Peyer's patch (tissue), 4 donors: ENCODE measurements at regions not wholly inside any gene's neighbourhood (a gene's known extent, or its start where the extent isn't known, plus 50 kb on each side); places are given as distances from the start of the nearest gene placed in this dataset.
"Not testable (repeated sequence)": the region's sequence is repeated elsewhere in the genome, so short reads cannot be mapped to it uniquely, and the experiment has no call there.

Experiments
- CTCF ChIP-seq, 6 experiments: fragments of 450-650 bp in 4 of 6; fragments of 200-600 bp in 2 of 6; sonication (generic) in 1 of 6; IDR thresholded peaks; one replicate each; pipeline ENCODE4 v1.5.1; 2017 to 2019; ENCODE audit warnings: antibody characterized with exemption in 6 of 6, mild to moderate bottlenecking in 3 of 6, moderate library complexity in 1 of 6
- POLR2A ChIP-seq, 2 donors: fragments of 450-650 bp; IDR thresholded peaks; one replicate each; pipeline ENCODE4 v1.5.1; 2017; ENCODE audit warnings: antibody characterized with exemption in 2 of 2, mild to moderate bottlenecking in 2 of 2, moderate library complexity in 2 of 2

DNA sequence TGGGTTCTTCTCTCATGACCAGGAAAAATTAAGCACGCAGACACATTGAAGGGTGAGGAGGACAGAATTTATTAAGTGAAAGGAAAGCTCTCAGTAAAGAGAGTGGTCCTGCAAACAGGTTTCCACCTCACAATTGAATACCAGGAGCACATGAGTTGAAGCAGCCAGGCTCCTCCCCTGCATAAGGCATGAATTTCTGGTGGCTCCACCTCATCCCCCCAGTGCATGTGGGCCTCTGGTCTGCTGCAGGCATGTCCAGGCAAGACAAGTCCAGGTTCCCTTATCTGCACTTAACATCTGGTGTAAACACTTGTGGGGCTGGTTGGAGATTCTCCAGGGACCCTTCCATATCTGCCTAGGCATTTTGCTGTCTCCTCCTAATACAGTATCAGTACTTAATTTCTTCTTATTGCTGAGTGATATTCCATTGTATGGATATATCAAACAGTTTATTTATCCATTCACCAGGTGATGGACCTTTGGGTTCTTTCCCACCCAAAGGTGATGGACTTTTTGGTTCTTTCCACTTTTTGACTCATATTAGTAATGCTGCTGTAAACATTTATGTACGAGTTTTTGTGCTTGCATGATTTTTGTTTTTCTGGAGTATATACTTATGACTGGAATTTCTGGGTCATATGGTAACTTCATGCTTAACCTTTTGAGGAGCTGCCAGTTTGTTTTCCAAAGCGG is 104.3 kb upstream of the ZNF519 start:
- not testable (repeated sequence) for TF ChIP-seq CTCF, POLR2A (IDR thresholded peaks at IDR 0.05)
